ENCODE measurements at regions not wholly inside any gene's neighbourhood (a gene's known extent, or its start where the extent isn't known, plus 50 kb on each side); places are given as distances from the start of the nearest gene placed in this dataset.

- Histone ChIP-seq H3K4me3 (ENCODE audit: low read length in 3 of 3) (no peak overlapping the region), H3K27me3 (ENCODE audit: control insufficient read depth, insufficient read depth, low read length) (no peaks in the 10 kb centered on the region), H3K9ac (ENCODE audit: low read length in 3 of 3) (no peak overlapping the region), H3K36me3 (ENCODE audit: control insufficient read depth in 2 of 3, insufficient read depth in 3 of 3, low read length in 3 of 3) (no peaks in the 10 kb centered on the region), H3K4me1 (ENCODE audit: control insufficient read depth in 2 of 3, insufficient read depth in 2 of 3, low read depth in 1 of 3, low read length in 3 of 3) (no peaks in the 10 kb centered on the region), H3K9me3 (ENCODE audit: control insufficient read depth in 2 of 3, insufficient read depth in 1 of 3, low read length in 3 of 3) (no peaks in the 10 kb centered on the region), H3K27ac (ENCODE audit: low read depth in 2 of 2, low read length in 2 of 2) (no peak overlapping the region)
- intact Hi-C loops (cut with DNase I): no loop called here
- no peak for FAIRE-seq
- no peak for DNase-seq
- TF ChIP-seq CTCF (IDR thresholded peaks at IDR 0.05; ENCODE audit: borderline replicate concordance, extremely low read depth, insufficient read depth): no peak
Observed at GRCh38 chr2:215664847-215665525, 229.1 kb upstream of the FN1 start.

GRCh38 chr2:215662715-215663114 lies 226.8 kb upstream of the FN1 start:
- Histone ChIP-seq H3K9ac (ENCODE audit: low read length in 3 of 3) (no peak overlapping the region), H3K9me3 (ENCODE audit: control insufficient read depth in 2 of 3, insufficient read depth in 1 of 3, low read length in 3 of 3) (no peaks in the 10 kb centered on the region), H3K27me3 (ENCODE audit: control insufficient read depth, insufficient read depth, low read length) (no peaks in the 10 kb centered on the region), H3K36me3 (ENCODE audit: control insufficient read depth in 2 of 3, insufficient read depth in 3 of 3, low read length in 3 of 3) (no peaks in the 10 kb centered on the region), H3K4me1 (ENCODE audit: control insufficient read depth in 2 of 3, insufficient read depth in 2 of 3, low read depth in 1 of 3, low read length in 3 of 3) (no peaks in the 10 kb centered on the region), H3K4me3 (ENCODE audit: low read length in 3 of 3) (no peak overlapping the region), H3K27ac (ENCODE audit: low read depth in 2 of 2, low read length in 2 of 2) (no peak overlapping the region)
- FAIRE-seq: no peak
- DNase-seq: no peak
- TF ChIP-seq CTCF (IDR thresholded peaks at IDR 0.05; ENCODE audit: borderline replicate concordance, extremely low read depth, insufficient read depth): no peak
- intact Hi-C loops (cut with DNase I): no loop called here

- intact Hi-C loops (cut with DNase I): no loop called here
- no peak for FAIRE-seq
- peak in 2 of 5 donors; percentile 13 to 34 for DNase-seq
- H3K4me1 ChIP-seq (ENCODE audit: control insufficient read depth in 2 of 3, insufficient read depth in 2 of 3, low read depth in 1 of 3, low read length in 3 of 3): no peaks in the 10 kb centered on the region
- TF ChIP-seq CTCF (IDR thresholded peaks at IDR 0.05; ENCODE audit: borderline replicate concordance, extremely low read depth, insufficient read depth): no peak
- no peak overlapping the region for H3K27ac ChIP-seq (ENCODE audit: low read depth in 2 of 2, low read length in 2 of 2)
- H3K4me3 ChIP-seq (ENCODE audit: low read length in 3 of 3): no peak overlapping the region
- no peak overlapping the region for H3K9ac ChIP-seq (ENCODE audit: low read length in 3 of 3)
- no peaks in the 10 kb centered on the region for H3K36me3 ChIP-seq (ENCODE audit: control insufficient read depth in 2 of 3, insufficient read depth in 3 of 3, low read length in 3 of 3)
- no peaks in the 10 kb centered on the region for H3K27me3 ChIP-seq (ENCODE audit: control insufficient read depth, insufficient read depth, low read length)
- H3K9me3 ChIP-seq (ENCODE audit: control insufficient read depth in 2 of 3, insufficient read depth in 1 of 3, low read length in 3 of 3): no peaks in the 10 kb centered on the region
Observed at GRCh38 chr2:215660687-215661086, 224.8 kb upstream of the FN1 start.

GRCh38 chr2:215659650-215660049 lies 223.8 kb upstream of the FN1 start:
- Histone ChIP-seq H3K4me1 (ENCODE audit: control insufficient read depth in 2 of 3, insufficient read depth in 2 of 3, low read depth in 1 of 3, low read length in 3 of 3) (no peaks in the 10 kb centered on the region), H3K27ac (ENCODE audit: low read depth in 2 of 2, low read length in 2 of 2) (no peak overlapping the region), H3K27me3 (ENCODE audit: control insufficient read depth, insufficient read depth, low read length) (no peaks in the 10 kb centered on the region), H3K4me3 (ENCODE audit: low read length in 3 of 3) (no peak overlapping the region), H3K9ac (ENCODE audit: low read length in 3 of 3) (no peak overlapping the region), H3K9me3 (ENCODE audit: control insufficient read depth in 2 of 3, insufficient read depth in 1 of 3, low read length in 3 of 3) (no peaks in the 10 kb centered on the region), H3K36me3 (ENCODE audit: control insufficient read depth in 2 of 3, insufficient read depth in 3 of 3, low read length in 3 of 3) (no peaks in the 10 kb centered on the region)
- TF ChIP-seq CTCF (IDR thresholded peaks at IDR 0.05; ENCODE audit: borderline replicate concordance, extremely low read depth, insufficient read depth): no peak
- FAIRE-seq: no peak
- intact Hi-C loops (cut with DNase I): no loop called here
- DNase-seq: no peak
